Gastroesophageal sphincter (tissue), 4 donors: ENCODE measurements at regions not wholly inside any gene's neighbourhood (a gene's known extent, or its start where the extent isn't known, plus 50 kb on each side); places are given as distances from the start of the nearest gene placed in this dataset.

Experiments used
- ATAC-seq: fragments of 150-250 bp; one replicate; pipeline ENCODE4 v1.9.1; 2016; ENCODE audit warnings: mild to moderate bottlenecking, moderate library complexity
- H3K27ac ChIP-seq, 4 donors: fragments of 200-600 bp; sonication (generic) in 3 of 4; 1 replicate in 3 of 4; 2 replicates in 1 of 4; pipeline ENCODE4 v1.5.1; 2016 to 2019
- H3K27me3 ChIP-seq: fragments of 200-600 bp; sonication (generic); one replicate; pipeline ENCODE4 v1.5.1; 2019
- H3K36me3 ChIP-seq, 2 donors: fragments of 200-600 bp; sonication (generic); one replicate each; pipeline ENCODE4 v1.5.1; 2019; ENCODE audit warnings: control low read depth in 1 of 2
- H3K4me1 ChIP-seq, 3 donors: fragments of 200-600 bp; sonication (generic); 1 replicate in 2 of 3; 2 replicates in 1 of 3; pipeline ENCODE4 v1.5.1; 2016 to 2019; ENCODE audit warnings: control low read depth in 2 of 3
- H3K4me3 ChIP-seq, 2 donors: fragments of 200-600 bp; sonication (generic); one replicate each; pipeline ENCODE4 v1.5.1; 2019; ENCODE audit warnings: mild to moderate bottlenecking in 1 of 2, moderate library complexity in 1 of 2
- H3K9me3 ChIP-seq, 3 donors: fragments of 200-600 bp; sonication (generic); one replicate each; pipeline ENCODE4 v1.5.1; 2017 to 2019; ENCODE audit warnings: control low read depth in 2 of 3
- EP300 ChIP-seq: sonication (generic); formaldehyde crosslinking; IDR thresholded peaks from one replicate; pipeline ENCODE4 v1.6.1; 2017; ENCODE audit warnings: antibody characterized with exemption, mild to moderate bottlenecking
- POLR2A ChIP-seq, 2 donors: fragments of 450-650 bp; IDR thresholded peaks; one replicate each; pipeline ENCODE4 v1.6.1; 2017; ENCODE audit warnings: antibody characterized with exemption in 2 of 2, mild to moderate bottlenecking in 2 of 2, moderate library complexity in 1 of 2
- POLR2AphosphoS5 ChIP-seq: sonication (generic); formaldehyde crosslinking; IDR thresholded peaks from one replicate; pipeline ENCODE4 v1.6.1; 2017; ENCODE audit warnings: antibody characterized with exemption
- WGBS, 2 donors: methylation state at CpG; one replicate each; pipeline ENCODE4 v1.1.5; 2018; ENCODE audit warnings: low coverage in 1 of 2; 5-methylcytosine and 5-hydroxymethylcytosine counted together
- TF ChIP-seq, protein P1 (sequence below), 4 experiments: fragments of 200-600 bp in 2 of 4; fragments of 450-650 bp in 2 of 4; sonication (generic) in 1 of 4; IDR thresholded peaks; one replicate each; pipeline ENCODE4 v1.5.1; 2017 to 2019; ENCODE audit warnings: antibody characterized with exemption in 4 of 4, mild to moderate bottlenecking in 2 of 4, moderate library complexity in 2 of 4

DNA sequence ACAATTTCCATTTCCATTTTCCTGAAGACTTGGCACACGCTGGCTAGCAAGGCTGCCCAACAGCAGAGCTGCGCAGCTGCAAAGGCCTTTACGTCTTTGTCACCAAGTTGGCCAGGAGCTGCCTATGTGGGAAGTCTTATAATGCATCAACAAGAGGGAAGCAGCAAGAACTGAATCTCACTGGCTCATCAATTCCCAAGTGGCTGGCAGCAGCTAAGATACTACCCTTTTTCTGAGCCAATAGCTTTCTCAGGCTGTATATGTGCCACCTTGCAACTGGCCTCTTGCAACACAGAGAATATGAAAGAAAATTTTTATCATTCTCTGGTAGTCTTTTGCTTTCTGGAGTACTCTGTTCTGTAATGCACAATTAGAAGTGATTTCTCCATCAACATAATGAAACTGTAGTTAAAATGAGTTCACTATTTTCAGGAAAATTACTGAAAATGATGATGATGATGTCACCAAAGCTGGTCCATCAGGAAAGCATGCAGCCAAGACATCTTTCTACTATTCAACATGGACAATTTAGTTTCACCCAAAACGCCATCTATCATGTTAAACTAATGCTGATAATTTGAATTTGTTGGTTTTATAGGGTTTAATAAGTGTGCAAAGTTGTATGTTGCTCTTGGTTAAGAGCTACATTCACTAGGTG, 97.3 kb upstream of the FOXA2 start:
- TF ChIP-seq EP300 (no peak), POLR2AphosphoS5 (no peak), POLR2A (IDR thresholded peaks at IDR 0.05) (no peak)
- TF ChIP-seq, protein P1, sequence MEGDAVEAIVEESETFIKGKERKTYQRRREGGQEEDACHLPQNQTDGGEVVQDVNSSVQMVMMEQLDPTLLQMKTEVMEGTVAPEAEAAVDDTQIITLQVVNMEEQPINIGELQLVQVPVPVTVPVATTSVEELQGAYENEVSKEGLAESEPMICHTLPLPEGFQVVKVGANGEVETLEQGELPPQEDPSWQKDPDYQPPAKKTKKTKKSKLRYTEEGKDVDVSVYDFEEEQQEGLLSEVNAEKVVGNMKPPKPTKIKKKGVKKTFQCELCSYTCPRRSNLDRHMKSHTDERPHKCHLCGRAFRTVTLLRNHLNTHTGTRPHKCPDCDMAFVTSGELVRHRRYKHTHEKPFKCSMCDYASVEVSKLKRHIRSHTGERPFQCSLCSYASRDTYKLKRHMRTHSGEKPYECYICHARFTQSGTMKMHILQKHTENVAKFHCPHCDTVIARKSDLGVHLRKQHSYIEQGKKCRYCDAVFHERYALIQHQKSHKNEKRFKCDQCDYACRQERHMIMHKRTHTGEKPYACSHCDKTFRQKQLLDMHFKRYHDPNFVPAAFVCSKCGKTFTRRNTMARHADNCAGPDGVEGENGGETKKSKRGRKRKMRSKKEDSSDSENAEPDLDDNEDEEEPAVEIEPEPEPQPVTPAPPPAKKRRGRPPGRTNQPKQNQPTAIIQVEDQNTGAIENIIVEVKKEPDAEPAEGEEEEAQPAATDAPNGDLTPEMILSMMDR (IDR thresholded peaks at IDR 0.05), result no peak
- WGBS, 2 donors, result 64 to 67% methylated on average over 3 to 4 of the region's 4 CpGs
- no peak for ATAC-seq
- H3K27me3 ChIP-seq, result peaks cover 41% of the 10 kb centered on the region
- peaks cover 0 to 10% (median 0%) of the 10 kb centered on the region in 3 donors for H3K9me3 ChIP-seq
- H3K4me3 ChIP-seq, result no peak overlapping the region
- no peaks in the 10 kb centered on the region for H3K36me3 ChIP-seq
- peaks cover 0 to 6% (median 0%) of the 10 kb centered on the region in 3 donors for H3K4me1 ChIP-seq
- H3K27ac ChIP-seq, result no peak overlapping the region

DNA sequence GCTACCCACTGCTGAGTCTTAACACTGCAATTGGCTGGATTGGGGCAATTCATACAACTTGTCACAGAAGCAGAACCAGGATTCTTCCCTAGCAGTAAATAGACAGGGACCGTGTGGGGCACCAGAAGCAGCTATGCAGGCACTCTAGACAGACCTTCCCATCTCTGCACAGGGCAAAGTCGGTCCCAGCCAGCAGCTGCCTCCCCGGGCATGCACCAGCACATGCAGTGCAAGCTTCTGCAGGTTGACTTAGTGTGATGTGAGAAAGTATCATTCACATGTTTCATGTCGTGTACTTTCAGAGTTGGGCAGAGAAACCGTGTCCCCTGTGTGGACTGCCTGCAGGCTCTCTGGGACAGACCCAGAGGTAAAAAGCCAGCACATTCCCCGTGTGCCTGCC, 98.0 kb upstream of the FOXA2 start:
- Histone ChIP-seq H3K9me3 (peaks cover 0 to 10% (median 0%) of the 10 kb centered on the region in 3 donors), H3K4me1 (peaks cover 0 to 6% (median 0%) of the 10 kb centered on the region in 3 donors), H3K36me3 (no peaks in the 10 kb centered on the region), H3K27me3 (peaks cover 39% of the 10 kb centered on the region), H3K4me3 (no peak overlapping the region), H3K27ac (no peak overlapping the region)
- 54 to 83% methylated on average over 3 of the region's 6 CpGs for WGBS, 2 donors
- ATAC-seq, result no peak
- TF ChIP-seq, protein P1 (IDR thresholded peaks at IDR 0.05), result no peak
- TF ChIP-seq EP300 (no peak), POLR2AphosphoS5 (no peak), POLR2A (IDR thresholded peaks at IDR 0.05) (no peak)

DNA sequence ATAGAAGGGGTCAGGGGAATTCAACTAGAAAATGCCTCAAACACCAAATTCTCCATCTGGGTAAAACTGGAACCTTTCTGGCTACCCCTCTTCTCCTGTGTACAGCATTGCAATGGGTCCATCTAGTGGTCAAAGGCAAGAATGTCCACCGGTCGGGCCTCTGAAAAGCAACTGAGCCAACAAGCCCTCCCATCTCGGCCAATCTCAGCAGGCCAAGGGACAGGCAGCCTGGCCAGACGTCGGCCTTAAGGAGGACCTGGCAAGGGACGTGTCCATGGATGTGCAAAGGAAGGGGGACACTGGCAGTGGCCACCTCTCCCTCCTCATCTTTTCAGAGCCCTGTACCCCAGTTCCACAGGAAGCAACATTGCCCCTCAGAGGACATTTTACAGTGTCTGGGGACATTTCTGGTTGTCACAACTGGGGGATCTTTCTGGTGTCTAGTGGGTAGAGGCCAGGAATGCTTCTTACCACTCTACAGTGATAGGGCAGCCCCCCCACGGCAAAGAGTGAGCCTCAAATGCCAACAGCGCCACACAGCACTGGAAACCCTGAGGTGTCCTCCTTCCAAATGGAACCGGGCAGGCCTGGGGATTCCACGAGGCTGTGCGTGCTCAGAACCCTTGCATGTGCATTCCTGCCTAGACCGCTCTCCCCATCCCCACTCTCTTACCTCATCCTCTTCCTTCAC, 99.8 kb upstream of the FOXA2 start:
- ATAC-seq, result peak; percentile 58
- WGBS, 2 donors, result 64 to 79% methylated on average over 5 of the region's 12 CpGs
- Histone ChIP-seq H3K27ac (no peak overlapping the region), H3K4me3 (no peak overlapping the region), H3K36me3 (no peaks in the 10 kb centered on the region), H3K4me1 (peaks cover 0 to 6% (median 0%) of the 10 kb centered on the region in 3 donors), H3K9me3 (no peaks in the 10 kb centered on the region), H3K27me3 (peaks cover 24% of the 10 kb centered on the region)
- TF ChIP-seq POLR2AphosphoS5 (no peak), EP300 (no peak), POLR2A (IDR thresholded peaks at IDR 0.05) (no peak)
- TF ChIP-seq, protein P1 (IDR thresholded peaks at IDR 0.05), result peak; percentile 56 to 87 (median 78)

DNA sequence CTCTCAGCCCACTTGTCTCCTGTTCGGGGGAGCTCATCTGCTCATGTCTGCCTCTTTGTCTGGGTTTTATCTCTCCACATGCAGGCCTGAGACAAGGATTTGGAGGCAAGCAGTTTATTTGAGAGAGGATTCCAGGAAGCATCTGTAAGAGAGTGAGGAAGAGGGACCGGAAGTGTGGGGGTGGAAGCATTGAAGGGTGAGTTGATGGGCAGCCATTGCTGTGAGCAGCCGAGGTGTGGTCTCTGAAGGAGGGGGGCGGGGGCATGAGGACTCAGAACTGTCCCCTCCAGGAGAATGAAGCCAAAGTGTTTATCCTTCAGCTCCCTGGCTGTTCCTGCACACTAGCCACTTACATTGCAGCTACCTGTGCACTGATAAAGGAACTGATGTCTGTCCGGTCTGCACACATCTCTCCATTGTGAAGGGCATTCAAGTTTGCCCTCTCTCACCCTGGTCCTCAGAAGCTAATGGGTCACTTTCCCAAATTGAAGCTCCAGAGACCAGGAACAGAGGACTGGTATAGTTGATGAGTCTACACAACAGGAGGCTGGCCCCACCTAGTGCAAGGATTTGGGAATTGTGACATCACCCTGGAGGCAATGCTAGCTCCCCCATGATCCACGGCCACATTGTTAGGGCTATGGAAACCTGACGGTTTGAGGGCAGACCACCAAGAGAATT, 100.5 kb upstream of the FOXA2 start:
- Histone ChIP-seq H3K27me3 (peaks cover 24% of the 10 kb centered on the region), H3K4me3 (no peak overlapping the region), H3K9me3 (no peaks in the 10 kb centered on the region), H3K27ac (no peak overlapping the region), H3K36me3 (no peaks in the 10 kb centered on the region), H3K4me1 (peaks cover 0 to 6% (median 0%) of the 10 kb centered on the region in 3 donors)
- 38 to 63% methylated on average over 5 to 7 of the region's 7 CpGs for WGBS, 2 donors
- TF ChIP-seq EP300 (no peak), POLR2AphosphoS5 (no peak), POLR2A (IDR thresholded peaks at IDR 0.05) (no peak)
- TF ChIP-seq, protein P1 (IDR thresholded peaks at IDR 0.05), result no peak
- no peak for ATAC-seq
